Upper lobe of right lung (tissue), 1 donor: ENCODE measurements at regions not wholly inside any gene's neighbourhood (a gene's known extent, or its start where the extent isn't known, plus 50 kb on each side); places are given as distances from the start of the nearest gene placed in this dataset.

Experiments used
- ATAC-seq: fragments of 200-7000 bp; cut with Tn5 transposase; one replicate; pipeline ENCODE4 v1.9.1; 2020; ENCODE audit warnings: mild to moderate bottlenecking, moderate library complexity
- DNase-seq: peaks from one replicate; pipeline ENCODE4 v3.0.0-alpha.2; 2020
- H3K27ac ChIP-seq: fragments of 200-600 bp; one replicate; pipeline ENCODE4 v1.8.0; 2022
- H3K27me3 ChIP-seq: fragments of 200-600 bp; one replicate; pipeline ENCODE4 v1.8.0; 2022; ENCODE audit warnings: mild to moderate bottlenecking
- H3K36me3 ChIP-seq: fragments of 200-600 bp; one replicate; pipeline ENCODE4 v1.8.0; 2022
- H3K4me1 ChIP-seq: fragments of 200-600 bp; one replicate; pipeline ENCODE4 v1.8.0; 2022
- H3K4me3 ChIP-seq: fragments of 200-600 bp; one replicate; pipeline ENCODE4 v1.8.0; 2022; ENCODE audit warnings: mild to moderate bottlenecking
- H3K9me3 ChIP-seq: fragments of 200-600 bp; one replicate; pipeline ENCODE4 v1.8.0; 2022
- intact Hi-C: fragments of 100-400 bp; cut with DNase I; formaldehyde crosslinking; loops from one replicate; pipeline ENCODE4 v1.11.0; 2022
- TF ChIP-seq, protein P1 (sequence below): fragments of 200-600 bp; IDR thresholded peaks from one replicate; pipeline ENCODE4 v1.8.0; 2022; ENCODE audit warnings: antibody characterized with exemption
- donor health status: DM: no; HTN: yes; CAD: no; lungs with severe emphysema.

- intact Hi-C loops, result no loop called here
- Histone ChIP-seq H3K9me3 (no peaks in the 10 kb centered on the region), H3K27ac (no peak overlapping the region), H3K27me3 (no peaks in the 10 kb centered on the region), H3K4me3 (no peak overlapping the region), H3K36me3 (no peaks in the 10 kb centered on the region), H3K4me1 (no peaks in the 10 kb centered on the region)
- ATAC-seq (no peak), DNase-seq (no peak)
- TF ChIP-seq, protein P1, sequence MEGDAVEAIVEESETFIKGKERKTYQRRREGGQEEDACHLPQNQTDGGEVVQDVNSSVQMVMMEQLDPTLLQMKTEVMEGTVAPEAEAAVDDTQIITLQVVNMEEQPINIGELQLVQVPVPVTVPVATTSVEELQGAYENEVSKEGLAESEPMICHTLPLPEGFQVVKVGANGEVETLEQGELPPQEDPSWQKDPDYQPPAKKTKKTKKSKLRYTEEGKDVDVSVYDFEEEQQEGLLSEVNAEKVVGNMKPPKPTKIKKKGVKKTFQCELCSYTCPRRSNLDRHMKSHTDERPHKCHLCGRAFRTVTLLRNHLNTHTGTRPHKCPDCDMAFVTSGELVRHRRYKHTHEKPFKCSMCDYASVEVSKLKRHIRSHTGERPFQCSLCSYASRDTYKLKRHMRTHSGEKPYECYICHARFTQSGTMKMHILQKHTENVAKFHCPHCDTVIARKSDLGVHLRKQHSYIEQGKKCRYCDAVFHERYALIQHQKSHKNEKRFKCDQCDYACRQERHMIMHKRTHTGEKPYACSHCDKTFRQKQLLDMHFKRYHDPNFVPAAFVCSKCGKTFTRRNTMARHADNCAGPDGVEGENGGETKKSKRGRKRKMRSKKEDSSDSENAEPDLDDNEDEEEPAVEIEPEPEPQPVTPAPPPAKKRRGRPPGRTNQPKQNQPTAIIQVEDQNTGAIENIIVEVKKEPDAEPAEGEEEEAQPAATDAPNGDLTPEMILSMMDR, result no peak
Observed at GRCh38 chr20:11296221-11296620, 621.5 kb upstream of the BTBD3 start.

- no peaks in the 10 kb centered on the region for H3K4me1 ChIP-seq
- H3K4me3 ChIP-seq, result no peak overlapping the region
- ATAC-seq (no peak), DNase-seq (no peak)
- H3K36me3 ChIP-seq, result no peaks in the 10 kb centered on the region
- TF ChIP-seq, protein P1, result no peak
- no peaks in the 10 kb centered on the region for H3K9me3 ChIP-seq
- intact Hi-C loops, result no loop called here
- H3K27me3 ChIP-seq, result no peaks in the 10 kb centered on the region
- no peak overlapping the region for H3K27ac ChIP-seq
Observed at GRCh38 chr20:11296951-11297350, 620.7 kb upstream of the BTBD3 start.

DNA sequence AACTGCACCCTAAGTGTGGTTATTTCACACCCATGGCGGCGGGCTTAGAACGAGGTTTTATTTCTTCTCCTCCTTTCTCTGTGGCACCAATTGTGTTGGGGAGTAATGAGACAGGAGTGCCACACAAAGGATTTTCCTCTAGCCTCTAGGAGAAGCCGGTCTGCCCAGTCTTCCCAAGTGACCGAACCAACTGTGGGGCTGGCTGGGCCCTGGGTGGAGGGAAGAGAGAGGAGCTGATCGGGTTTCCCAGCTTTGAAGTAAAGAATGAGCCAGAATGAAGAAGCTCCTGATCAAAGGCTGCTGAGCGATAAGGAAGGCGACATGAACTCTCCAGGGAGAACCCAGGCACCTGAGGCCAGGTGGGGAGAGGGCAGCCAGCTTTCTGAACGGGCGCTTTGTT lies 616.0 kb upstream of the BTBD3 start:
- H3K27ac ChIP-seq, result no peak overlapping the region
- H3K36me3 ChIP-seq, result no peaks in the 10 kb centered on the region
- no peaks in the 10 kb centered on the region for H3K4me1 ChIP-seq
- DNase-seq (no peak), ATAC-seq (no peak)
- no peak overlapping the region for H3K4me3 ChIP-seq
- TF ChIP-seq, protein P1, result no peak
- H3K9me3 ChIP-seq, result no peaks in the 10 kb centered on the region
- intact Hi-C loops, result no loop called here
- no peaks in the 10 kb centered on the region for H3K27me3 ChIP-seq

DNA sequence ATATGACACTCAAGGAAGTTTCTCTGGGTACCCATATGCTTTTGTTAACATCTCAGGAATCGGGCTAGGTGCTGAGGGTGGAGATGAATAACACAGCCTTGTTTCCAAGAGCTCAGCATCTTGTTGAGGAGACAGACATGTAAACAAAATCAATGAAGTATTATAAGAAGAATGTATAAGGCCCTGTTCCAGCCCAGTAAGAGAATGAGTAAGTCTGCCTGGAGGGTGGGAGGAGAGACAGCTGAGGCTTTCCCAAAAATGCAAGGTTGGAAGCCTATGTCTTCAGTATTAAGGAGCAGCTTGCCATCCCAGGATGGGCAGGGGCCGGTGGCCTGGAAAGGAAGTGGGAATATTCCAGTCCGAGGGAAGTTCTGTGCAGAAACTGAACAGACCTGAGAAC lies 615.3 kb upstream of the BTBD3 start:
- Histone ChIP-seq H3K9me3 (no peaks in the 10 kb centered on the region), H3K4me3 (no peak overlapping the region), H3K27ac (no peak overlapping the region), H3K27me3 (no peaks in the 10 kb centered on the region), H3K4me1 (no peaks in the 10 kb centered on the region), H3K36me3 (no peaks in the 10 kb centered on the region)
- intact Hi-C loops, result no loop called here
- TF ChIP-seq, protein P1, result no peak
- ATAC-seq, result no peak
- DNase-seq, result no peak

- no peak for ATAC-seq
Observed at GRCh38 chr20:11304795-11305194, 612.9 kb upstream of the BTBD3 start.

GRCh38 chr20:11305406-11305805 lies 612.3 kb upstream of the BTBD3 start:
- H3K36me3 ChIP-seq, result no peaks in the 10 kb centered on the region
- intact Hi-C loops, result no loop called here
- no peak overlapping the region for H3K27ac ChIP-seq
- no peaks in the 10 kb centered on the region for H3K9me3 ChIP-seq
- H3K4me3 ChIP-seq, result no peak overlapping the region
- DNase-seq (no peak), ATAC-seq (no peak)
- TF ChIP-seq, protein P1, result no peak
- H3K4me1 ChIP-seq, result no peaks in the 10 kb centered on the region
- no peaks in the 10 kb centered on the region for H3K27me3 ChIP-seq

More at GRCh38 chr20:11304795-11305194, 612.9 kb upstream of the BTBD3 start:
- DNase-seq, result no peak
- Histone ChIP-seq H3K4me1 (no peaks in the 10 kb centered on the region), H3K4me3 (no peak overlapping the region), H3K36me3 (no peaks in the 10 kb centered on the region), H3K27me3 (no peaks in the 10 kb centered on the region), H3K9me3 (no peaks in the 10 kb centered on the region), H3K27ac (no peak overlapping the region)
- TF ChIP-seq, protein P1, result no peak
- intact Hi-C loops, result no loop called here
